T-helper 17 cell (primary cell): ENCODE measurements at regions not wholly inside any gene's neighbourhood (a gene's known extent, or its start where the extent isn't known, plus 50 kb on each side); places are given as distances from the start of the nearest gene placed in this dataset.

Source experiments
- ATAC-seq: fragments of 150-1000 bp; cut with Tn5 transposase; 2 replicates; pipeline ENCODE4 v1.10.0; 2021; ENCODE audit warnings: mild to moderate bottlenecking, moderate library complexity
- DNase-seq, 3 donors: peaks; one replicate each; pipeline versions ENCODE4 v3.0.0 to v3.0.0-alpha.2; 2020 to 2021
- H3K9me3 ChIP-seq: one replicate; pipeline ENCODE4 v1.7.0; 2013; ENCODE audit warnings: low read length, mild to moderate bottlenecking; ENCODE audit not compliant: control insufficient read depth, poor library complexity, severe bottlenecking
- H3K27ac Mint-ChIP-seq: one replicate; pipeline ENCODE4 v1.8.0; 2022; ENCODE audit warnings: mild to moderate bottlenecking, moderate library complexity, mixed read lengths
- H3K27me3 Mint-ChIP-seq: one replicate; pipeline ENCODE4 v1.8.0; 2022; ENCODE audit warnings: mixed read lengths
- H3K36me3 Mint-ChIP-seq: one replicate; pipeline ENCODE4 v1.8.0; 2022; ENCODE audit warnings: low read depth, mixed read lengths
- H3K4me1 Mint-ChIP-seq: one replicate; pipeline ENCODE4 v1.8.0; 2022; ENCODE audit warnings: mild to moderate bottlenecking, mixed read lengths
- H3K4me3 Mint-ChIP-seq: one replicate; pipeline ENCODE4 v1.8.0; 2022; ENCODE audit warnings: mild to moderate bottlenecking, moderate library complexity, mixed read lengths

GRCh38 chr3:124514683-124515082 lies 215.6 kb upstream of the UMPS start:
- ATAC-seq (no peak), DNase-seq (no peak)
- H3K9me3 ChIP-seq = no peaks in the 10 kb centered on the region
- Mint-ChIP-seq H3K36me3 (no peaks in the 10 kb centered on the region), H3K4me1 (peaks cover 5% of the 10 kb centered on the region), H3K4me3 (no peak overlapping the region), H3K27ac (no peak overlapping the region), H3K27me3 (peaks cover 77% of the 10 kb centered on the region)

- H3K36me3 Mint-ChIP-seq = no peaks in the 10 kb centered on the region
- ATAC-seq (no peak), DNase-seq (no peak)
- no peak overlapping the region for H3K4me3 Mint-ChIP-seq
- H3K27me3 Mint-ChIP-seq = peaks cover 63% of the 10 kb centered on the region
- no peaks in the 10 kb centered on the region for H3K9me3 ChIP-seq
- peaks cover under 1% of the 10 kb centered on the region for H3K4me1 Mint-ChIP-seq
- H3K27ac Mint-ChIP-seq = no peak overlapping the region
Observed at GRCh38 chr3:124516333-124516732, 213.9 kb upstream of the UMPS start.

GRCh38 chr3:124517306-124517705 lies 212.9 kb upstream of the UMPS start:
- ATAC-seq (no peak), DNase-seq (no peak)
- H3K9me3 ChIP-seq = no peaks in the 10 kb centered on the region
- no peak overlapping the region for H3K27ac Mint-ChIP-seq
- no peaks in the 10 kb centered on the region for H3K36me3 Mint-ChIP-seq
- no peak overlapping the region for H3K4me3 Mint-ChIP-seq
- peaks cover 59% of the 10 kb centered on the region for H3K27me3 Mint-ChIP-seq
- no peaks in the 10 kb centered on the region for H3K4me1 Mint-ChIP-seq

- ATAC-seq (no peak), DNase-seq (no peak)
- H3K9me3 ChIP-seq = no peaks in the 10 kb centered on the region
- Mint-ChIP-seq H3K27ac (no peak overlapping the region), H3K4me1 (no peaks in the 10 kb centered on the region), H3K4me3 (no peak overlapping the region), H3K27me3 (peaks cover 52% of the 10 kb centered on the region), H3K36me3 (no peaks in the 10 kb centered on the region)
Observed at GRCh38 chr3:124518350-124518749, 211.9 kb upstream of the UMPS start.

GRCh38 chr3:124519591-124520194 lies 210.6 kb upstream of the UMPS start:
- DNase-seq = no peak
- Mint-ChIP-seq H3K27ac (no peak overlapping the region), H3K36me3 (no peaks in the 10 kb centered on the region), H3K4me1 (no peaks in the 10 kb centered on the region), H3K27me3 (peaks cover 42% of the 10 kb centered on the region), H3K4me3 (no peak overlapping the region)
- H3K9me3 ChIP-seq = no peaks in the 10 kb centered on the region
- ATAC-seq = no peak

- DNase-seq = no peak
- Mint-ChIP-seq H3K4me1 (no peaks in the 10 kb centered on the region), H3K36me3 (no peaks in the 10 kb centered on the region), H3K4me3 (no peak overlapping the region), H3K27ac (no peak overlapping the region), H3K27me3 (peaks cover 41% of the 10 kb centered on the region)
- no peaks in the 10 kb centered on the region for H3K9me3 ChIP-seq
- no peak for ATAC-seq
Observed at GRCh38 chr3:124520970-124521369, 209.3 kb upstream of the UMPS start.

- Mint-ChIP-seq H3K27me3 (peaks cover 38% of the 10 kb centered on the region), H3K4me1 (no peaks in the 10 kb centered on the region), H3K36me3 (no peaks in the 10 kb centered on the region), H3K4me3 (no peak overlapping the region), H3K27ac (no peak overlapping the region)
- no peak for ATAC-seq
- DNase-seq = no peak
- no peaks in the 10 kb centered on the region for H3K9me3 ChIP-seq
Observed at GRCh38 chr3:124522082-124522625, 208.1 kb upstream of the UMPS start.

- H3K4me1 Mint-ChIP-seq = no peaks in the 10 kb centered on the region
- no peak for ATAC-seq
- no peak overlapping the region for H3K27ac Mint-ChIP-seq
- no peak overlapping the region for H3K4me3 Mint-ChIP-seq
- peaks cover 34% of the 10 kb centered on the region for H3K27me3 Mint-ChIP-seq
- H3K9me3 ChIP-seq = no peaks in the 10 kb centered on the region
- H3K36me3 Mint-ChIP-seq = peaks cover 2% of the 10 kb centered on the region
- DNase-seq = no peak
Observed at GRCh38 chr3:124526601-124527000, 203.7 kb upstream of the UMPS start.

- ATAC-seq (no peak), DNase-seq (no peak)
- Mint-ChIP-seq H3K27ac (no peak overlapping the region), H3K36me3 (peaks cover 2% of the 10 kb centered on the region), H3K4me1 (no peaks in the 10 kb centered on the region), H3K4me3 (no peak overlapping the region), H3K27me3 (peaks cover 43% of the 10 kb centered on the region)
- no peaks in the 10 kb centered on the region for H3K9me3 ChIP-seq
Observed at GRCh38 chr3:124529826-124530571, 200.3 kb upstream of the UMPS start.

- Mint-ChIP-seq H3K36me3 (peaks cover 2% of the 10 kb centered on the region), H3K27me3 (peaks cover 50% of the 10 kb centered on the region)
- ATAC-seq = no peak
Observed at GRCh38 chr3:124530916-124531315, 199.3 kb upstream of the UMPS start.

GRCh38 chr3:124532071-124532470 lies 198.2 kb upstream of the UMPS start:
- no peak overlapping the region for H3K4me3 Mint-ChIP-seq
- H3K27ac Mint-ChIP-seq = no peak overlapping the region
- DNase-seq = no peak
- no peaks in the 10 kb centered on the region for H3K4me1 Mint-ChIP-seq
- H3K36me3 Mint-ChIP-seq = peaks cover 2% of the 10 kb centered on the region
- peaks cover 50% of the 10 kb centered on the region for H3K27me3 Mint-ChIP-seq
- no peak for ATAC-seq
- no peaks in the 10 kb centered on the region for H3K9me3 ChIP-seq

More at GRCh38 chr3:124530916-124531315, 199.3 kb upstream of the UMPS start:
- H3K4me3 Mint-ChIP-seq = no peak overlapping the region
- H3K27ac Mint-ChIP-seq = no peak overlapping the region
- H3K4me1 Mint-ChIP-seq = no peaks in the 10 kb centered on the region
- DNase-seq = no peak
- no peaks in the 10 kb centered on the region for H3K9me3 ChIP-seq

GRCh38 chr3:124535306-124535705 lies 194.9 kb upstream of the UMPS start:
- H3K27me3 Mint-ChIP-seq = peaks cover 37% of the 10 kb centered on the region
- ATAC-seq (no peak), DNase-seq (no peak)
- no peaks in the 10 kb centered on the region for H3K4me1 Mint-ChIP-seq
- no peak overlapping the region for H3K27ac Mint-ChIP-seq
- H3K36me3 Mint-ChIP-seq = peaks cover 2% of the 10 kb centered on the region
- H3K4me3 Mint-ChIP-seq = no peak overlapping the region
- H3K9me3 ChIP-seq = no peaks in the 10 kb centered on the region

- no peaks in the 10 kb centered on the region for H3K36me3 Mint-ChIP-seq
Observed at GRCh38 chr3:124540550-124541211, 189.6 kb upstream of the UMPS start.

More at GRCh38 chr3:124540550-124541211, 189.6 kb upstream of the UMPS start:
- no peaks in the 10 kb centered on the region for H3K4me1 Mint-ChIP-seq
- H3K4me3 Mint-ChIP-seq = no peak overlapping the region
- ATAC-seq (no peak), DNase-seq (no peak)
- H3K27me3 Mint-ChIP-seq = peaks cover 26% of the 10 kb centered on the region
- no peak overlapping the region for H3K27ac Mint-ChIP-seq
- no peaks in the 10 kb centered on the region for H3K9me3 ChIP-seq
